GM10248 (cell line): ENCODE measurements at regions not wholly inside any gene's neighbourhood (a gene's known extent, or its start where the extent isn't known, plus 50 kb on each side); places are given as distances from the start of the nearest gene placed in this dataset.

ENCODE experiments used
- CTCF ChIA-PET: fragments of 300-600 bp; sonication (Branson Sonifier 250); formaldehyde crosslinking; extraction: SDS; loops from one replicate; lab custom pipeline; 2021; ENCODE audit warnings: antibody characterized with exemption; lab: Yijun Ruan, JAX
- POLR2A ChIA-PET: fragments of 350-650 bp; sonication (Branson Sonifier 250); formaldehyde crosslinking; extraction: SDS; loops from one replicate; lab custom pipeline; 2020; ENCODE audit warnings: antibody characterized with exemption; lab: Yijun Ruan, JAX
- DNase-seq: peaks from one replicate; pipeline ENCODE4 v3.0.0; 2012; ENCODE audit errors: extremely low spot score
- TF ChIP-seq, protein P1 (sequence below): IDR thresholded peaks from 2 replicates; pipeline ENCODE4 v1.5.1; 2012; ENCODE audit warnings: mild to moderate bottlenecking, low read depth; ENCODE audit errors: extremely low read depth, missing control alignments, control extremely low read depth

DNA sequence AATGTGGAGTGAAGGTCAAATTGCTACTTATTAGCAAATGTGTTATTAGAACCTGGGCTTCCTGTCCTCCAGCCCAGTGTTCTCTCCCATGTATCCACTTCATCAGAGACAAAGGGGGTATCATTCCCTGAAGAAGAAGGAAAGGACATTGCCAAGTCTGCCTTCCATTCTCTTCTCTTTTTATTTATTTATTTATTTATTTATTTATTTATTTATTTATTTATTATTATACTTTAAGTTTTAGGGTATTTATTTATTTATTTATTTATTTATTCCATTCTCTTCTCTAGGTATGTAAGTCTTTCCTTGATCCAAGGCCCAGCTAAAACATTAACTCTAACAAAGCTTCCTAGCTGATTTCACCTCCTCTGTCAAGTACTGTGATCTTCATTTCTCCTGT lies 277.8 kb upstream of the DNAJC19 start:
- TF ChIP-seq, protein P1, sequence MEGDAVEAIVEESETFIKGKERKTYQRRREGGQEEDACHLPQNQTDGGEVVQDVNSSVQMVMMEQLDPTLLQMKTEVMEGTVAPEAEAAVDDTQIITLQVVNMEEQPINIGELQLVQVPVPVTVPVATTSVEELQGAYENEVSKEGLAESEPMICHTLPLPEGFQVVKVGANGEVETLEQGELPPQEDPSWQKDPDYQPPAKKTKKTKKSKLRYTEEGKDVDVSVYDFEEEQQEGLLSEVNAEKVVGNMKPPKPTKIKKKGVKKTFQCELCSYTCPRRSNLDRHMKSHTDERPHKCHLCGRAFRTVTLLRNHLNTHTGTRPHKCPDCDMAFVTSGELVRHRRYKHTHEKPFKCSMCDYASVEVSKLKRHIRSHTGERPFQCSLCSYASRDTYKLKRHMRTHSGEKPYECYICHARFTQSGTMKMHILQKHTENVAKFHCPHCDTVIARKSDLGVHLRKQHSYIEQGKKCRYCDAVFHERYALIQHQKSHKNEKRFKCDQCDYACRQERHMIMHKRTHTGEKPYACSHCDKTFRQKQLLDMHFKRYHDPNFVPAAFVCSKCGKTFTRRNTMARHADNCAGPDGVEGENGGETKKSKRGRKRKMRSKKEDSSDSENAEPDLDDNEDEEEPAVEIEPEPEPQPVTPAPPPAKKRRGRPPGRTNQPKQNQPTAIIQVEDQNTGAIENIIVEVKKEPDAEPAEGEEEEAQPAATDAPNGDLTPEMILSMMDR, result no peak
- DNase-seq, result no peak
- ChIA-PET POLR2A (no interaction called here), CTCF (no interaction called here)

DNA sequence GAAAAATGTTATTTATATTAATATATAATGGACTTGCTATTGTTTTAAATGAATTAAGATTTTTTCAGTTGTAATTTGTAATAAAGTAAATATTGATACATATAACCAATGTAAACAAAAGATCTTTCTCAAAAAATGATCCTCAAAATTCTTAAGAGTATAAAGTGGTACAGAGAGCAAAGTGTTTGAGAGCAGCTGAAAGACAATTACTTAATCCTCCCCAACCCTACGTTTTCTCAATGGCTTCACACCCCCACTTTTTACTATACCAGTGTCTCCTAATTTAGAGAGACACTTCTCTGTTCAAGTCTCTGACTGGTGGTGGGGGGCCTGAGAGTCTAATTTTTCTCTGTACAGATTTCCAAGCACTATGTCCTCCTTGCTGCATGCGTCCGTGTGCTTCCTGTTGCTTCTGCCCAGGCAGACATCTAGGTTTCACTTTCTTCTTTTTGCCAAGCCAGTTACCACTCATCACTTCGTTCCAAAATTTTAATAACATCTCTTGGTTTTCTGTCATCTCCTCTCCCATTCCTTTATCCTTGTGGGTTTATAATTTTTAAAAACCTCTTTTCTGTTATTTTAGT lies 276.3 kb upstream of the DNAJC19 start:
- DNase-seq, result peak; percentile 5
- CTCF ChIA-PET, result no interaction called here
- POLR2A ChIA-PET, result no interaction called here
- TF ChIP-seq, protein P1, result no peak

DNA sequence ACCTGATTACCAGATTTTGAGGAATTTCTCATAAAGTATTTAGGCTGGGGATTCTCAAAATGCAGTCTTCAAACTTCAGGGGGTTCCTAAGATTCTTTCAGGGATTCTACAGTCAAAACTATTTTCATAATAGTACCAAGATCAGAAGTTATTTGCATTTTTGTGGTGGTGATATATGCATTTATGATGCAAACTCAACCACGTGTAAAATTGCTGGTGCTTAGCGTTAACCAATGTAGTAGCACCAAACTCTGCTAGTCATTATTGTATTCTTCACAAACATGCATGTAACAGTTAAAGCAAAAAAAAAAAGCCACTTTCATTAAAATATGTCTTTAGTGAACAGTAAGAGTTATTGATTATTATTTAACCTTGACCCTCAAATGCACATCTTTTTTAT lies 274.9 kb upstream of the DNAJC19 start:
- TF ChIP-seq, protein P1, result no peak
- POLR2A ChIA-PET, result no interaction called here
- DNase-seq, result no peak
- CTCF ChIA-PET, result no interaction called here

DNA sequence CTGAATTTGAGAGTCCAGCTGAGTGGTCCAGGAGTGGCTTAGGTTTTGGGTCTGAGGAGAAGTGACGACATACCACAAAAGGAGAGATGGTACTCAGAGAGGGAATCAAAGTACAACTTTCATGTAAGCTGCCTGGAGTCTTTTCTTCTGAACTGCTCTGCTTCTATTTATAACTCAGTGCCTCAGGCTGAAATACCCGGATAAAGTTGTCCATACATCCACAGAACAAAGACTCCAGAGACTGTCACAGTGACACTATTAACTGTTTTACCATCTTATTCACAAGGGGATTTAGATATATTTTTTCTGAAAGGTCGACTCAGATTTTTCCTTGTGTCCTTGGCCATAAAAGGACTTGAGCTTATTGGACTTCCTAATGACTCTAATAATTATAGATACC lies 264.3 kb upstream of the DNAJC19 start:
- no peak for DNase-seq
- ChIA-PET POLR2A (no interaction called here), CTCF (interaction anchor here (1.3 to 1.6 kb wide), 2 partner anchors 9 to 20 kb away, joined by 3 to 5 read pairs; no protein-coding TSS in a partner anchor)
- TF ChIP-seq, protein P1, result no peak

DNA sequence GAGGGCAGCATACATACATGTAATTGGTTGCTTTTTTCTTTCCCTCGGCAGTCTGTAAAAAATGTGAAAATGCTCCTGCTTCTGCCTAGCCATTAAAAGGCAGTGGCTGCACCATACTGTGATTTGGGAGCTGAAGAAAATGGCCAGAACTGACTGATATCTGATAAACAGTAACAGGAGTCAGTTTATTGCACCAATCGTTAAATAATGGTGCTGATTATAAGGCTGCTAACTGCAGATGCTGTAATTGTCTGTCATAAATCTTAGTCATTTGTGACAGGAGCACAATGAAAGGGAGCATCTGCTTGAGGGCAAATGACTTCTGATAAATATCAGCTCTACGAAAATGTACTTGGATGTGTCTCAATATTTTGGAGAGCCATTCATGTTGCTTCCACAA lies 263.1 kb upstream of the DNAJC19 start:
- TF ChIP-seq, protein P1, result no peak
- CTCF ChIA-PET, result interaction anchor here (0.9 to 1.3 kb wide), 2 partner anchors 10 to 14 kb away, joined by 3 read pairs; no protein-coding TSS in a partner anchor
- POLR2A ChIA-PET, result no interaction called here
- DNase-seq, result no peak

DNA sequence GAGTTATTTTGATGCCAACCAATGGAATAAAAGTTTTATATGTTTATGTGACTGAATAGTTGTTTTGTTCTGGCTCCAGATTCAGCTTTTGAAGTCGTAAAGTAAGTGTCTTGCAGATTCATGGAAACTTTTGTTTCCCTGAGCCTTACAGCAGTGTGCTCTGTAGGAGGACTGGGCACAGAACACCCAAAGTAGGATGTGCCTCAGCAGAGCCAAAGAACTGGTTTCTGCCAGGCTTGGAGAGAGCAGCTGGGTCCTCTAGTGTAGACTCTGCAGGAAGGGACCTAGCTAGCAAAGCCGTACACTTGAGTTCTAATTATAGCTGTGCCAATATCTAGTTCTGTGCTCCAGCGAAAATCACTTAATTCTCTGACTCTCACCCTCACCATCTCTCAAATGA lies 261.2 kb upstream of the DNAJC19 start:
- TF ChIP-seq, protein P1, result no peak
- ChIA-PET POLR2A (no interaction called here), CTCF (no interaction called here)
- DNase-seq, result no peak
